VCaP (cell line): ENCODE measurements at regions not wholly inside any gene's neighbourhood (a gene's known extent, or its start where the extent isn't known, plus 50 kb on each side); places are given as distances from the start of the nearest gene placed in this dataset.

Experiments
- H3K27ac ChIP-seq: fragments of 450-650 bp; 2 replicates; pipeline ENCODE4 v1.5.1; 2017
- CTCF ChIP-seq: fragments of 450-650 bp; conservative IDR thresholded peaks from 2 replicates; pipeline ENCODE4 v1.5.1; 2017; ENCODE audit warnings: mild to moderate bottlenecking, moderate library complexity

GRCh38 chr1:96995351-96995750 lies 273.8 kb downstream of the PTBP2 start:
- no peak for TF ChIP-seq CTCF
- H3K27ac ChIP-seq = no peak overlapping the region

- TF ChIP-seq CTCF = no peak
- H3K27ac ChIP-seq = no peak overlapping the region
These were observed 274.4 kb downstream of the PTBP2 start for GRCh38 chr1:96996001-96996400.

- no peak overlapping the region for H3K27ac ChIP-seq
- TF ChIP-seq CTCF = no peak
These were observed 276.1 kb downstream of the PTBP2 start for GRCh38 chr1:96997717-96998116.

- no peak for TF ChIP-seq CTCF
- no peak overlapping the region for H3K27ac ChIP-seq
These were observed 276.9 kb downstream of the PTBP2 start for GRCh38 chr1:96998466-96998865.

- H3K27ac ChIP-seq = no peak overlapping the region
- TF ChIP-seq CTCF = no peak
These were observed 277.6 kb downstream of the PTBP2 start for GRCh38 chr1:96999191-96999590.

- no peak for TF ChIP-seq CTCF
- no peak overlapping the region for H3K27ac ChIP-seq
These were observed 282.5 kb downstream of the PTBP2 start for GRCh38 chr1:97004054-97004453.

- no peak for TF ChIP-seq CTCF
- H3K27ac ChIP-seq = no peak overlapping the region
These were observed 283.2 kb downstream of the PTBP2 start for GRCh38 chr1:97004743-97005142.
